SH-SY5Y (cell line): ENCODE measurements at regions not wholly inside any gene's neighbourhood (a gene's known extent, or its start where the extent isn't known, plus 50 kb on each side); places are given as distances from the start of the nearest gene placed in this dataset.

Experiments
- GATA2 ChIP-seq: IDR thresholded peaks from 2 replicates; pipeline ENCODE4 v1.6.1; 2011; ENCODE audit warnings: mild to moderate bottlenecking, low read depth, low read length
- GATA3 ChIP-seq: IDR thresholded peaks from 2 replicates; pipeline ENCODE4 v1.6.1; 2011; ENCODE audit warnings: low read depth, mild to moderate bottlenecking, low read length, moderate library complexity

DNA sequence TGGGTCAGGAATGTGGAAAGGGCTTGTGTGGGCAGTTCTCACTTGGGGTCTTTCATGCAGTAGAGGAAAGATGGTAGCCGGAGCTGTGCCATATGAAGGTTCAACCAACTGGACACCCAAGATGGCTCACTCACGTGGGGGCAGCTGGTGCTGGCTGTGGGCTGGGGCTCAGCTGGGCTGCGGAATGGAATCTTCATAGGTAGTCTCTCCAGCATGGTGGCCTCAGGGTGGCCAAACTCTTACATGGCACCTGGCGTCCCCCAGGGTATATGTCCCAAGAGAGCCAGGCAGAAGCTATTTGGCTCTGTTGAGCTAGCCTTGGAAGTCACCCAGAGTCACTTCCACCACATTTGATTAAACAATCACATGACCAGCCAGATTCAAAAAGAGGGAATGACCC is 163.1 kb upstream of the KLHL29 start:
- no peak for TF ChIP-seq GATA3
- no peak for TF ChIP-seq GATA2
